Keratinocyte (primary cell): ENCODE measurements at regions not wholly inside any gene's neighbourhood (a gene's known extent, or its start where the extent isn't known, plus 50 kb on each side); places are given as distances from the start of the nearest gene placed in this dataset.

Experiments
- DNase-seq: peaks from one replicate; pipeline ENCODE4 v3.0.0-alpha.2; 2011; ENCODE audit warnings: low read depth, missing footprints, low spot score
- FAIRE-seq: peaks from 2 replicates; lab custom pipeline; 2011; peaks lifted over from hg19 to GRCh38; lab: Jason Lieb, UNC
- H2AFZ ChIP-seq: 2 replicates; pipeline ENCODE4 v1.6.0; 2012; ENCODE audit warnings: low read length, control low read depth, inconsistent platforms; ENCODE audit not compliant: control insufficient read depth
- H3K27ac ChIP-seq: 2 replicates; pipeline ENCODE4 v1.5.1; 2011; ENCODE audit warnings: low read length; ENCODE audit not compliant: control insufficient read depth, insufficient read depth
- H3K27me3 ChIP-seq: 3 replicates; pipeline ENCODE4 v1.6.0; 2011; ENCODE audit warnings: low read length; ENCODE audit not compliant: control insufficient read depth, insufficient read depth; ENCODE audit errors: extremely low read depth
- H3K36me3 ChIP-seq, 2 experiments: 2 replicates in 1 of 2; 3 replicates in 1 of 2; pipeline ENCODE4 v1.5.1; 2011; ENCODE audit warnings: low read length in 2 of 2, mild to moderate bottlenecking in 1 of 2; ENCODE audit not compliant: control insufficient read depth in 2 of 2, insufficient read depth in 2 of 2; ENCODE audit errors: extremely low read depth in 1 of 2
- H3K4me1 ChIP-seq: 3 replicates; pipeline ENCODE4 v1.5.1; 2011; ENCODE audit warnings: low read length; ENCODE audit not compliant: control insufficient read depth, insufficient read depth; ENCODE audit errors: extremely low read depth
- H3K4me2 ChIP-seq: 3 replicates; pipeline ENCODE4 v1.6.0; 2011; ENCODE audit warnings: low read depth, low read length; ENCODE audit not compliant: control insufficient read depth, insufficient read depth; ENCODE audit errors: extremely low read depth
- H3K4me3 ChIP-seq, 3 experiments: fragments of 200-600 bp in 1 of 3; sonication (generic) in 1 of 3; 2 replicates in 2 of 3; 3 replicates in 1 of 3; pipeline ENCODE4 v1.5.1; 2011 to 2016; ENCODE audit warnings: low read length in 3 of 3, mild to moderate bottlenecking in 3 of 3, control low read depth in 2 of 3, inconsistent platforms in 1 of 3, low read depth in 1 of 3, mixed read lengths in 1 of 3, mixed run types in 1 of 3, moderate library complexity in 1 of 3; ENCODE audit not compliant: control insufficient read depth in 2 of 3, insufficient read depth in 2 of 3; ENCODE audit errors: extremely low read depth in 1 of 3
- H3K79me2 ChIP-seq: 2 replicates; pipeline ENCODE4 v1.6.0; 2012; ENCODE audit warnings: low read length; ENCODE audit not compliant: control insufficient read depth, insufficient read depth
- H3K9ac ChIP-seq: 3 replicates; pipeline ENCODE4 v1.6.0; 2011; ENCODE audit warnings: low read length; ENCODE audit not compliant: control insufficient read depth, insufficient read depth; ENCODE audit errors: extremely low read depth
- H3K9me1 ChIP-seq: 3 replicates; pipeline ENCODE4 v1.6.0; 2011; ENCODE audit warnings: low read length; ENCODE audit not compliant: control insufficient read depth, insufficient read depth; ENCODE audit errors: extremely low read depth
- H3K9me3 ChIP-seq: 2 replicates; pipeline ENCODE4 v1.5.1; 2012; ENCODE audit warnings: low read depth, low read length; ENCODE audit not compliant: control insufficient read depth
- H4K20me1 ChIP-seq: 3 replicates; pipeline ENCODE4 v1.6.0; 2011; ENCODE audit warnings: low read length; ENCODE audit not compliant: control insufficient read depth, insufficient read depth; ENCODE audit errors: extremely low read depth
- CTCF ChIP-seq, 3 experiments: IDR thresholded peaks in 1 of 3; conservative IDR thresholded peaks in 1 of 3; optimal IDR thresholded peaks in 1 of 3; 2 replicates in 2 of 3; 3 replicates in 1 of 3; pipeline versions ENCODE3 to v1.5.1; 2011; ENCODE audit warnings: low read length in 3 of 3, mild to moderate bottlenecking in 3 of 3, moderate library complexity in 2 of 3, control low read depth in 1 of 3, inconsistent platforms in 1 of 3; ENCODE audit not compliant: insufficient read depth in 2 of 3; ENCODE audit errors: extremely low read depth in 1 of 3
- EZH2 ChIP-seq: IDR thresholded peaks from one replicate; pipeline ENCODE4 v1.6.1; 2012; ENCODE audit warnings: inconsistent platforms, mild to moderate bottlenecking, low read length, moderate library complexity
- dilution Hi-C: fragments of 300-500 bp; cut with MboI; formaldehyde crosslinking; loops from one replicate; pipeline ENCODE4 v1.7.0; 2020; ENCODE audit warnings: low sequenced_read_pairs; ENCODE audit not compliant: extremely low pct_ligation_motif_present

DNA sequence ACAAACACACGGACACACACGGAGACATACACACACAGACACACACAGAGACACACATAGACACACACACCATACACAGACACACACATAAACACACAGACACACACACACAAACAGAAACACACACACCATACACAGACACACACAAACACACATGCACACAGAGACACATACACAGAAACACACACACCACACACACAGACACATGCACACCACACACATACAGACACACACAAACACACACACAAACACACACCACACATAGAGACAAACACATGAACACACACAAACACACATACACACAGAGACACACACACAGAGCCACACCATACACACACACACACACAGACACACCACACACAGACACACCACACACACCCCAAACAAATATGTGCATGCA lies 152.7 kb upstream of the FOXD4L5 start:
- DNase-seq (no peak), FAIRE-seq (no peak)
- Histone ChIP-seq H3K9me3 (peaks cover 10% of the 10 kb centered on the region), H3K79me2 (no peaks in the 10 kb centered on the region), H3K9ac (no peak overlapping the region), H4K20me1 (no peaks in the 10 kb centered on the region), H2AFZ (no peak overlapping the region), H3K27me3 (no peaks in the 10 kb centered on the region), H3K36me3 (no peaks in the 10 kb centered on the region), H3K9me1 (no peaks in the 10 kb centered on the region), H3K27ac (no peak overlapping the region), H3K4me3 (no peak overlapping the region), H3K4me2 (no peak overlapping the region), H3K4me1 (no peaks in the 10 kb centered on the region)
- TF ChIP-seq CTCF (optimal IDR thresholded peaks at IDR 0.05 in 1 of 3, IDR thresholded peaks at IDR 0.05 in 1 of 3, conservative IDR thresholded peaks at IDR 0.05 in 1 of 3; ENCODE audit: extremely low read depth in 1 of 3, insufficient read depth in 2 of 3, low read length in 3 of 3) (no peak), EZH2 (no peak)
- dilution Hi-C loops: no loop called here

- DNase-seq (no peak), FAIRE-seq (no peak)
- H3K79me2 ChIP-seq: no peaks in the 10 kb centered on the region
- H3K27me3 ChIP-seq: no peaks in the 10 kb centered on the region
- H3K4me2 ChIP-seq: no peak overlapping the region
- H3K36me3 ChIP-seq: no peaks in the 10 kb centered on the region
- H3K9me3 ChIP-seq: peaks cover 20% of the 10 kb centered on the region
- dilution Hi-C loops: no loop called here
- no peaks in the 10 kb centered on the region for H4K20me1 ChIP-seq
- H2AFZ ChIP-seq: no peak overlapping the region
- H3K4me3 ChIP-seq: no peak overlapping the region
- TF ChIP-seq CTCF (optimal IDR thresholded peaks at IDR 0.05 in 1 of 3, IDR thresholded peaks at IDR 0.05 in 1 of 3, conservative IDR thresholded peaks at IDR 0.05 in 1 of 3; ENCODE audit: extremely low read depth in 1 of 3, insufficient read depth in 2 of 3, low read length in 3 of 3): no peak
- no peak for TF ChIP-seq EZH2
- no peak overlapping the region for H3K27ac ChIP-seq
- no peaks in the 10 kb centered on the region for H3K4me1 ChIP-seq
- no peak overlapping the region for H3K9ac ChIP-seq
- no peaks in the 10 kb centered on the region for H3K9me1 ChIP-seq
Measured at GRCh38 chr9:65435464-65435863, 150.5 kb upstream of the FOXD4L5 start.
